Esophagus (tissue), 2 donors: ENCODE measurements at regions not wholly inside any gene's neighbourhood (a gene's known extent, or its start where the extent isn't known, plus 50 kb on each side); places are given as distances from the start of the nearest gene placed in this dataset.

Experiments
- H3K27ac ChIP-seq, 2 donors: one replicate each; pipeline ENCODE4 v1.5.1; 2013; ENCODE audit warnings: low read depth in 2 of 2, mild to moderate bottlenecking in 2 of 2, inconsistent platforms in 1 of 2, low read length in 1 of 2, moderate library complexity in 1 of 2
- H3K27me3 ChIP-seq, 2 donors: one replicate each; pipeline ENCODE4 v1.6.1; 2013; ENCODE audit warnings: low read length in 2 of 2, control low read depth in 1 of 2, mild to moderate bottlenecking in 1 of 2; ENCODE audit not compliant: insufficient read depth in 2 of 2, control insufficient read depth in 1 of 2
- H3K36me3 ChIP-seq, 2 donors: one replicate each; pipeline ENCODE4 v1.6.1; 2013; ENCODE audit warnings: low read length in 1 of 2; ENCODE audit not compliant: control insufficient read depth in 2 of 2, insufficient read depth in 2 of 2
- H3K4me1 ChIP-seq, 2 donors: one replicate each; pipeline ENCODE4 v1.6.1; 2013; ENCODE audit warnings: low read length in 1 of 2; ENCODE audit not compliant: control insufficient read depth in 2 of 2, insufficient read depth in 2 of 2
- H3K4me3 ChIP-seq, 2 donors: one replicate each; pipeline ENCODE4 v1.5.1; 2013; ENCODE audit warnings: low read length in 2 of 2, mild to moderate bottlenecking in 2 of 2, low read depth in 1 of 2, moderate library complexity in 1 of 2
- H3K9me3 ChIP-seq, 2 donors: one replicate each; pipeline ENCODE4 v1.6.1; 2013; ENCODE audit warnings: mild to moderate bottlenecking in 2 of 2, low read depth in 1 of 2, low read length in 1 of 2, moderate library complexity in 1 of 2; ENCODE audit not compliant: control insufficient read depth in 2 of 2, insufficient read depth in 1 of 2
- WGBS, 2 donors: extraction: QIAGEN DNeasy Blood & Tissue Kit; methylation state at CpG; one replicate each; pipeline ENCODE4 v1.1.7; 2013; 5-methylcytosine and 5-hydroxymethylcytosine counted together
- donor health status: healthy with polysubstance abuse.
- donor health status: Bipolar disorder and iron deficiency.

DNA sequence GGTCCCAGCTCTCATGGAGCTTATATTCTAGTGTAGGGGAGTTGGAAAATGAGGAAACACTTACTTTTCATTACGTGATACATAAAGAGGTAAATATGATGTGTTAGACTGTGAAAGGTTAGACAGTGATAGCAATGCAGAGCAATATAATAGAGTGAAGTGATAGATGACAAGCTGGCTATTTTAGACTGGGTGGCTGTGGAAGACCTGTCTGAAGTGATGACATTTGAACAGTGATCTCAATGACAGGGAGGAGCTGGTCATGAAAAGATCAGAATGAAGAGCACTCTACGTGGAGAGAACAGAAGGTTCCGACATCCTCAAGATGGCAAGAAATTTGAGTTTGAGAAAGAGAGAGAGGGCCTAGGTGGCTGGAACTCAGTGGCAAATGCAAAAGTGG, 118.9 kb upstream of the MKLN1 start:
- no peak overlapping the region for H3K27ac ChIP-seq
- H3K9me3 ChIP-seq, result no peaks in the 10 kb centered on the region
- H3K4me3 ChIP-seq, result no peak overlapping the region
- H3K27me3 ChIP-seq, result no peaks in the 10 kb centered on the region
- H3K4me1 ChIP-seq, result no peaks in the 10 kb centered on the region
- no peaks in the 10 kb centered on the region for H3K36me3 ChIP-seq
- 65 to 81% methylated on average over 3 of the region's 3 CpGs for WGBS, 2 donors

DNA sequence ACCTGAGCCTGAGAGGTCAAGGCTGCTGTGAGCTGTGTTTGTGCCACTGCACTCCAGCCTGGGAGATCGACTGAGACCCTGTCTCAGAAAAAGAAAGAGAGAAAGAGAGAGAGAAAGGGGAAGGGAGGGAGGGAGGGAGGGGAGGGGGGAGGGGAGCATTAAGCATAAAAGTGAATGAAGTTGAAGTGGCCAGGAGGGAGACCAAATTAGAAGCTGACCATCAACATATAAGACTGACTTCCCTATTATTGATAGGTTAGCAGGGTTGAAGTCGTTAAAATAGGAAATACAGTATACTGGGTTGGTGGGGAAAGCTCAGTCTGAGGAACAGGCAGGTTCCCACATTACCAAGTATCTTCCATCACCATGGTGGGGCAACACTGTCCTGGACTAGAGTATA, 117.1 kb upstream of the MKLN1 start:
- 25 to 53% methylated on average over 1 to 2 of the region's 2 CpGs for whole genome bisulfite sequencing, 2 donors

DNA sequence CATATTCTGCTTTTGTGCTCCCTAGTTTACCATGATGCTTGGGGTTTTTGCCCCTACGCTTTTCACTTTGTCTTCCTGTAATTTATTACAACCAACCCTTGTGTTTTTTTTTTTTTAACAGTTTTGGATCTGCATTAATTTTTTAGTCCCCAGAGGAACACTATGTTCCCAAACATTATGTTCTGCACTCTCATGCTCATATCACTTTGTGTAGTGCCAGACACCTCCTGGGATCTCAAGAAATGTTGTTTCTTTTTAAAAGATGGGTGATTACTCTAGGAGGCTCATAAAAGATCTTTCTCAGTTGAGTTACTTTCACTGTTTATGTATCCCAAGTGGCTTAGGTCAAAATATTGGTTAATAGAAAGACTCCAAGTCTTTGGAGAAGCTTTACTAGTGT, 116.2 kb upstream of the MKLN1 start:
- WGBS, 2 donors, result 97 to 98% methylated on average over 1 of the region's 1 CpG
- Histone ChIP-seq H3K4me3 (no peak overlapping the region), H3K27ac (no peak overlapping the region), H3K9me3 (no peaks in the 10 kb centered on the region), H3K27me3 (no peaks in the 10 kb centered on the region), H3K36me3 (no peaks in the 10 kb centered on the region), H3K4me1 (no peaks in the 10 kb centered on the region)

More for the DNA sequence above, 117.1 kb upstream of the MKLN1 start:
- no peak overlapping the region for H3K4me3 ChIP-seq
- no peaks in the 10 kb centered on the region for H3K27me3 ChIP-seq
- no peak overlapping the region for H3K27ac ChIP-seq
- H3K4me1 ChIP-seq, result no peaks in the 10 kb centered on the region
- H3K36me3 ChIP-seq, result no peaks in the 10 kb centered on the region
- H3K9me3 ChIP-seq, result no peaks in the 10 kb centered on the region

DNA sequence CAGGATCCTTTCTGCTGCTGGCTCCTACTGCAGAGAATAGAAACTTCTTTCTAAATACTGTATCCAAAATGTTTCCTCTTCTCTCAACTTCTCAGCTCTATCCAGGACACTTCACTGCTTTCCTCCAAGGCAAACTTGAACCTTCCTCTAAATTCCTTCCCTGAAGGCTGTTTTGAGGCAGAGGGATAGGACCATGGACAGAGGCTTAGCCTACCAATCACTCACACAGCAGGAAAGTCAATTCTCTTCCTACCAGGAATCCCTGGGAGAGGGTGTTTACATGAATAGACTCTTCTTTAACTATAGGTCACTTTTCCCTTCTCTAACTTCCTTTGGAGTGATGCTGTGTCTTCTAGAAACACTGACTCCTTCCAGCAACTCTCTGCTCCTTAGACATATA, 115.6 kb upstream of the MKLN1 start:
- Histone ChIP-seq H3K27ac (no peak overlapping the region), H3K27me3 (no peaks in the 10 kb centered on the region), H3K4me3 (no peak overlapping the region)

DNA sequence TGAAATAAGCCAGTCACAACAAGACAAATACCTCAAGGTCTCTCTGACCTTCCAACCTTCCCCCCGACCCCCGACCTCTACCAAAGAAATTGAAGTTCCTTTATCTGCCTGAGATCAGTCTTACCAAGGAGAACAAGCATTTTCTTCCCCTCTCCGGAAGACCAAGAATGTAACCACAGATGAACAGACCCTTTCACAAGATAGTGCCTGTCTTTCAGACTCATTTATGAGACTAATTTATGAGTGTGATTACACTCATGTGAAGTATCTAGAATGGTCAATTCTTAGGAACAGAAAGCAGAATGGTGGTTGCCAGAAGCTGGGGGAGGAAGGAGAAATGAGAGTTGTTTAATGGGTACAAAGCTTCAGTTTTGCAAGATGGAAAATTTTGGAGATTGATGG, 108.9 kb upstream of the MKLN1 start:
- Histone ChIP-seq H3K4me3 (no peak overlapping the region), H3K27me3 (no peaks in the 10 kb centered on the region), H3K36me3 (no peaks in the 10 kb centered on the region), H3K9me3 (no peaks in the 10 kb centered on the region), H3K27ac (no peak overlapping the region), H3K4me1 (no peaks in the 10 kb centered on the region)
- WGBS, 2 donors, result 68 to 78% methylated on average over 3 of the region's 3 CpGs

More for the DNA sequence above, 115.6 kb upstream of the MKLN1 start:
- Histone ChIP-seq H3K36me3 (no peaks in the 10 kb centered on the region), H3K9me3 (no peaks in the 10 kb centered on the region), H3K4me1 (no peaks in the 10 kb centered on the region)

DNA sequence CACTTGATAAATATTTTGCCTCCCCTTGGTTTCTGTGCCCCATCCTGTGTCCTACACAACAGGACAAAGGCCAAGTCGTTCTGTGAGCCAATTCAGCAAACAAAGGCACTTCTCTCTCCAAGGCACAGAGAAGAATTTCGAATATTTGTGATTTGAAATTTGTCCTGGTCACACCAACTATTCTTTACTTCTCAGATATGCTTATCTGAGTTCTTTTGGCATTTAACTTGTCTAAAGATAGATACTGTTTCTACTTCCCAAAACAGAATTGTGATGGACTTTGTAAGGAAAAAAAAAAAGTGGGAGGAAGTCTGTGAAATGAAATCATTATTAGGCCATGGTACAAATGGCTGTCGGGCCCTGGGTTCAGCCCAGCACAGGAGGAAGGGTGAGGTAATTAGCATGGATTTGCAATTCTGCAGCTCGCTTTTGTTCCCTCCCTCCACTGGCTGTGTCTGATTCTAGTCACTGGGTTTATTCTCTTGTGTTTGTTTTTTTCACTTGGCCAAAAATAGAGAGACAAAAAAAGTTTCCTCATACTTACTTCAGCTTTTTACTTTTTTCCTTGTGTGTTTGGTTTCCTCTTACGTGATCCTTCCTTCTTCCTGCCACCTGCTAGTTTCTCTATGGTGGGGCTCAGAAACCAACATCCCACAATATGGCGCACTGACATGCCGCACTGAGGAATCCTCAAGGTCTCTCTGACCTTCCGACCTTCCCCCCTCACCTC, 108.2 kb upstream of the MKLN1 start:
- Histone ChIP-seq H3K4me3 (no peak overlapping the region), H3K27ac (peak overlapping the region; percentile 15 to 18), H3K9me3 (no peaks in the 10 kb centered on the region), H3K4me1 (no peaks in the 10 kb centered on the region), H3K36me3 (no peaks in the 10 kb centered on the region), H3K27me3 (no peaks in the 10 kb centered on the region)
- WGBS, 2 donors, result 49 to 53% methylated on average over 8 of the region's 8 CpGs

DNA sequence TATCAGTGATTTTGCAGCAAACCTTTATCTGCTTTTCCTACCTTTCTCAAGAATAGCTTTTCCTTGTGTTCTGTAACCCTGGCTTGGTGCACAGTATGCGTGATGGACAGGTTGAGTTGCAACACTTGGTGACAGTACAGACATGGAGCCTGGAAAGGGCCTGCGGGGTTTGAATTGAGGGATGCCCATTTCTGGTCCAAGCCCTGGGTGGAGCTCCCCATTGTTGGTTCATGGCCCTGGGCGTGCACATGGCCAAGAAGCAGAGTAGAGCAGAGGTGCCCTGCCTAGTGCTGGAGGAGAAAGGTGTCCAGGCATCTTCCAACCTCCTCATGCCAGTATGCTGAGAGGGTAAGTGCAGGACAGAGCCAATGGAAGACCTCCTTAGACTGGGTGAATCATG, 106.6 kb upstream of the MKLN1 start:
- no peak overlapping the region for H3K4me3 ChIP-seq
- no peaks in the 10 kb centered on the region for H3K27me3 ChIP-seq
- no peaks in the 10 kb centered on the region for H3K36me3 ChIP-seq
- WGBS, 2 donors, result 95 to 96% methylated on average over 3 of the region's 3 CpGs
- H3K27ac ChIP-seq, result no peak overlapping the region
- no peaks in the 10 kb centered on the region for H3K9me3 ChIP-seq
- no peaks in the 10 kb centered on the region for H3K4me1 ChIP-seq

DNA sequence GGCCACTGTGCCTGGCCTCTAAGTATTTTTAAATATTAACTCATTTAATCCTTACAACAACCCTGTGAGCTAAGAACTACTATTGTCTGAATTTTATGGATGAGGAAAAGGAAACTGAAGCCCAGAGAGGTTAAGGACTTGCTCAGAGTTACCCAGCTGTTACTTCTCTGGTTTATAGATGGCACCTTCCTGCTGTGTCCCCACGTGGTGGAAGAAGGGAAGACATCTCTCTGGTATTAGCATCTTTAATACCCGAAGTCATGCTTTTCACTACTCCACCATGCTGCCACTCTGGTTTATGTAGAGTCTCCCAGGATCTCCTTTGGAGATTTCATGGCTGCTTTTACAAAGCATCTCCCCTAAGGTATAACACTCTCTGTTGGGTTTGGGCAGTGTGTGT, 105.5 kb upstream of the MKLN1 start:
- no peak overlapping the region for H3K4me3 ChIP-seq
- H3K27me3 ChIP-seq, result no peaks in the 10 kb centered on the region
- H3K4me1 ChIP-seq, result no peaks in the 10 kb centered on the region
- H3K36me3 ChIP-seq, result no peaks in the 10 kb centered on the region
- H3K9me3 ChIP-seq, result no peaks in the 10 kb centered on the region
- WGBS, 2 donors, result 74 to 78% methylated on average over 2 of the region's 2 CpGs
- no peak overlapping the region for H3K27ac ChIP-seq

DNA sequence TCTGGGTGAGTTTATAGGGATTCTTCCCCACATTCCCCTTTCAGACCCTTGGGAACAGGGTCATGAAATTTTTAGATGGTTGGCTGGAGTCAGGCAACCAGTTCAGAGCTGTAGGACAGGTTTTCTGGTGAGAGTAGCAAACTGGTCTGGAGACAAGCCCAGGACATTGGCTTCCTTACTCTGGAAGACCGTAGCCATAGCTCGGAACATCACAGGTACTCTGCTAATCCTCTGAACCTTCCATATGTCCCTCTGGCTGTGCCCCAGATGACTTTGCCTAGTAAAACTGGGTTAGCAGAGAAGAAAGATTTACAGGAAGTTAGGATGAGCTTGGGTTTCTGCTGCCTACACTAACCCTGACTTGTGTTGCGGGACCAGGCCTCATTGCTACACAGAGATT, 104.5 kb upstream of the MKLN1 start:
- Histone ChIP-seq H3K4me3 (no peak overlapping the region), H3K36me3 (peaks cover 0 to 3% of the 10 kb centered on the region in 2 donors), H3K27me3 (no peaks in the 10 kb centered on the region), H3K9me3 (no peaks in the 10 kb centered on the region), H3K4me1 (no peaks in the 10 kb centered on the region), H3K27ac (no peak overlapping the region)
- 90 to 95% methylated on average over 3 of the region's 3 CpGs for WGBS, 2 donors

DNA sequence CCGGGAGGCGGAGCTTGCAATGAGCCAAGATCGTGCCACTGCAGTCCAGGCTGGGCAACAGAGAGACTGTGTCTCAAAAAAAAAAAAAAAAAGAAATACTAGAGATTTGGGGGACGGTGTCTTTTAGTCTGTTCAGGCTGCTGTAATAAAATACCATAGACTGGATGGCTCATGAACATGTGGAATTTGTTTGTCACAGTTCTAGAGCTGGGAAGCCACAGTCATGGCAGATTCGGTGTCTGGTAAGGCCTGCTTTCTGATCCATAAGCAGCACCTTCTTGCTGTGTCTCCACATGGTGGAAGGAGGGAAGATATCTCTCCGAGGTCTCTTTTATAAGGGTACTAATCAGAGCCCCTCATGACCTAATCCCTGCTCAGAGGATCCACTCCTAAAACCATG, 102.7 kb upstream of the MKLN1 start:
- 97% methylated on average over 6 of the region's 6 CpGs for WGBS, 2 donors
- no peaks in the 10 kb centered on the region for H3K4me1 ChIP-seq
- H3K27ac ChIP-seq, result no peak overlapping the region
- no peaks in the 10 kb centered on the region for H3K27me3 ChIP-seq
- no peak overlapping the region for H3K4me3 ChIP-seq
- peaks cover 0 to 3% of the 10 kb centered on the region in 2 donors for H3K36me3 ChIP-seq
- no peaks in the 10 kb centered on the region for H3K9me3 ChIP-seq
